Ishikawa (cell line): ENCODE measurements at regions not wholly inside any gene's neighbourhood (a gene's known extent, or its start where the extent isn't known, plus 50 kb on each side); places are given as distances from the start of the nearest gene placed in this dataset.
A peak's percentile ranks its signal among the peaks of the same experiment; 100 is the strongest.

Source experiments
- CEBPB ChIP-seq: IDR thresholded peaks from 2 replicates; pipeline ENCODE4 v1.6.1; 2012
- CREB1 ChIP-seq: IDR thresholded peaks from 2 replicates; pipeline ENCODE4 v1.6.1; 2012; ENCODE audit warnings: low read depth
- EGR1 ChIP-seq: IDR thresholded peaks from 2 replicates; pipeline ENCODE4 v1.6.1; 2012
- EP300 ChIP-seq: IDR thresholded peaks from 2 replicates; pipeline ENCODE4 v1.6.1; 2012; ENCODE audit warnings: borderline replicate concordance
- FOXM1 ChIP-seq: IDR thresholded peaks from 2 replicates; pipeline ENCODE4 v1.6.1; 2012; ENCODE audit warnings: low read depth, borderline replicate concordance
- NFIC ChIP-seq: IDR thresholded peaks from 2 replicates; pipeline ENCODE4 v1.6.1; 2012
- RAD21 ChIP-seq: IDR thresholded peaks from 2 replicates; pipeline ENCODE4 v1.6.1; 2012; ENCODE audit warnings: low read depth
- TAF1 ChIP-seq: IDR thresholded peaks from 2 replicates; pipeline ENCODE4 v1.6.1; 2012; ENCODE audit warnings: low read depth, mild to moderate bottlenecking
- TCF12 ChIP-seq: IDR thresholded peaks from 2 replicates; pipeline ENCODE4 v1.6.1; 2012; ENCODE audit warnings: low read depth
- TEAD4 ChIP-seq: IDR thresholded peaks from 2 replicates; pipeline ENCODE4 v1.6.1; 2012
- YY1 ChIP-seq: IDR thresholded peaks from 2 replicates; pipeline ENCODE4 v1.6.1; 2012; ENCODE audit warnings: low read depth
- ZBTB7A ChIP-seq: IDR thresholded peaks from 2 replicates; pipeline ENCODE4 v1.6.1; 2012; ENCODE audit warnings: low read depth
- TF ChIP-seq, protein P1 (sequence below): IDR thresholded peaks from 2 replicates; pipeline ENCODE4 v1.6.1; 2012; ENCODE audit warnings: low read depth, mild to moderate bottlenecking
- TF ChIP-seq, protein P2 (sequence below): IDR thresholded peaks from 2 replicates; pipeline ENCODE4 v1.6.1; 2012
- TF ChIP-seq, protein P3 (sequence below): IDR thresholded peaks from 2 replicates; pipeline ENCODE4 v1.6.1; 2012

DNA sequence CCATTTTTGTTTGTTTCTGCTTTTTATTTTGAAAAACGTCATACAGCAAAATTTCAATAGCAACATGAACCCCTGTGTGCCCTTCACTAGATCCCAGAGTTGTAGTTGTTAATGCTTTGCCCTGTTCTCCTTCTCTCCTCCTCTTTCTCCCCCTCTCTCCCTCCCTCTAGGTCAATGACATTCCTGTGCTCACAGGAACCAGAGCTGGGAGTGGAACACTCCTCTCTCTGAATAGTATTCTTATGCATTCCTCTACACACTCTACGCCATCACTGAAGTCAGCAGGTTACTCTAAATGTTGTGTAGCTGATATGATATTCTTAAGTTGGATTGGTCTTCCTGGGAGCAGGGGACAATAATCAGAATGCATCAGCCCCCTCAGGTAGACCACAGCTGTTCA, 243.4 kb downstream of the SYK start:
- TF ChIP-seq, protein P1, sequence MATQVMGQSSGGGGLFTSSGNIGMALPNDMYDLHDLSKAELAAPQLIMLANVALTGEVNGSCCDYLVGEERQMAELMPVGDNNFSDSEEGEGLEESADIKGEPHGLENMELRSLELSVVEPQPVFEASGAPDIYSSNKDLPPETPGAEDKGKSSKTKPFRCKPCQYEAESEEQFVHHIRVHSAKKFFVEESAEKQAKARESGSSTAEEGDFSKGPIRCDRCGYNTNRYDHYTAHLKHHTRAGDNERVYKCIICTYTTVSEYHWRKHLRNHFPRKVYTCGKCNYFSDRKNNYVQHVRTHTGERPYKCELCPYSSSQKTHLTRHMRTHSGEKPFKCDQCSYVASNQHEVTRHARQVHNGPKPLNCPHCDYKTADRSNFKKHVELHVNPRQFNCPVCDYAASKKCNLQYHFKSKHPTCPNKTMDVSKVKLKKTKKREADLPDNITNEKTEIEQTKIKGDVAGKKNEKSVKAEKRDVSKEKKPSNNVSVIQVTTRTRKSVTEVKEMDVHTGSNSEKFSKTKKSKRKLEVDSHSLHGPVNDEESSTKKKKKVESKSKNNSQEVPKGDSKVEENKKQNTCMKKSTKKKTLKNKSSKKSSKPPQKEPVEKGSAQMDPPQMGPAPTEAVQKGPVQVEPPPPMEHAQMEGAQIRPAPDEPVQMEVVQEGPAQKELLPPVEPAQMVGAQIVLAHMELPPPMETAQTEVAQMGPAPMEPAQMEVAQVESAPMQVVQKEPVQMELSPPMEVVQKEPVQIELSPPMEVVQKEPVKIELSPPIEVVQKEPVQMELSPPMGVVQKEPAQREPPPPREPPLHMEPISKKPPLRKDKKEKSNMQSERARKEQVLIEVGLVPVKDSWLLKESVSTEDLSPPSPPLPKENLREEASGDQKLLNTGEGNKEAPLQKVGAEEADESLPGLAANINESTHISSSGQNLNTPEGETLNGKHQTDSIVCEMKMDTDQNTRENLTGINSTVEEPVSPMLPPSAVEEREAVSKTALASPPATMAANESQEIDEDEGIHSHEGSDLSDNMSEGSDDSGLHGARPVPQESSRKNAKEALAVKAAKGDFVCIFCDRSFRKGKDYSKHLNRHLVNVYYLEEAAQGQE = no peak
- no peak for TF ChIP-seq NFIC
- no peak for TF ChIP-seq CEBPB
- TF ChIP-seq EP300 = no peak
- TF ChIP-seq, protein P2, sequence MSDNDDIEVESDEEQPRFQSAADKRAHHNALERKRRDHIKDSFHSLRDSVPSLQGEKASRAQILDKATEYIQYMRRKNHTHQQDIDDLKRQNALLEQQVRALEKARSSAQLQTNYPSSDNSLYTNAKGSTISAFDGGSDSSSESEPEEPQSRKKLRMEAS = no peak
- no peak for TF ChIP-seq CREB1
- no peak for TF ChIP-seq FOXM1
- no peak for TF ChIP-seq RAD21
- TF ChIP-seq EGR1 = no peak
- TF ChIP-seq ZBTB7A = no peak
- TF ChIP-seq TCF12 = no peak
- no peak for TF ChIP-seq TAF1
- TF ChIP-seq TEAD4 = no peak
- TF ChIP-seq, protein P3, sequence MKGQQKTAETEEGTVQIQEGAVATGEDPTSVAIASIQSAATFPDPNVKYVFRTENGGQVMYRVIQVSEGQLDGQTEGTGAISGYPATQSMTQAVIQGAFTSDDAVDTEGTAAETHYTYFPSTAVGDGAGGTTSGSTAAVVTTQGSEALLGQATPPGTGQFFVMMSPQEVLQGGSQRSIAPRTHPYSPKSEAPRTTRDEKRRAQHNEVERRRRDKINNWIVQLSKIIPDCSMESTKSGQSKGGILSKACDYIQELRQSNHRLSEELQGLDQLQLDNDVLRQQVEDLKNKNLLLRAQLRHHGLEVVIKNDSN = no peak
- TF ChIP-seq YY1 = no peak

DNA sequence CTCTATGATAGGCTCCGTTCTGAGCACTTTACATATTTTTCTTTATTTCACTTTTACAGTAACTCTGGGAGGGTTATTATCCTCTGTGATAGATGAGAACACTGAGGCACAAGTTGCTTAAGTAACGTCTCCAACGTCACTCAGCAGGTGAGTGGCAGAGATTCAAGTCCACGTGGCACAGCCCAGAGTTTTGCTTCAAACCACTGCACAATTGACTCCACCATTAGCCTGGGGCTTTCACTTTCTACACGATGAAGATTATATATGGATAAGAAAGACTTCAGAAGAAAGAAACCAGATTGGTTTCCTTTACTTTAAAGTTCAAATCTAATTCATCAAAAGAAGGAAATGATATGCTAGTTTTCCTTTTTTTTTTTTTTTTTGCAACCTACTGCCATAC, 245.9 kb downstream of the SYK start:
- TF ChIP-seq, protein P2 = 0 out of 2 replicates have a peak, but pooled peaks have one; percentile 28
- TF ChIP-seq CREB1 (no peak), CEBPB (no peak), NFIC (no peak), EGR1 (no peak), TCF12 (no peak)
- TF ChIP-seq, protein P3 = no peak
- TF ChIP-seq, protein P1 = no peak

DNA sequence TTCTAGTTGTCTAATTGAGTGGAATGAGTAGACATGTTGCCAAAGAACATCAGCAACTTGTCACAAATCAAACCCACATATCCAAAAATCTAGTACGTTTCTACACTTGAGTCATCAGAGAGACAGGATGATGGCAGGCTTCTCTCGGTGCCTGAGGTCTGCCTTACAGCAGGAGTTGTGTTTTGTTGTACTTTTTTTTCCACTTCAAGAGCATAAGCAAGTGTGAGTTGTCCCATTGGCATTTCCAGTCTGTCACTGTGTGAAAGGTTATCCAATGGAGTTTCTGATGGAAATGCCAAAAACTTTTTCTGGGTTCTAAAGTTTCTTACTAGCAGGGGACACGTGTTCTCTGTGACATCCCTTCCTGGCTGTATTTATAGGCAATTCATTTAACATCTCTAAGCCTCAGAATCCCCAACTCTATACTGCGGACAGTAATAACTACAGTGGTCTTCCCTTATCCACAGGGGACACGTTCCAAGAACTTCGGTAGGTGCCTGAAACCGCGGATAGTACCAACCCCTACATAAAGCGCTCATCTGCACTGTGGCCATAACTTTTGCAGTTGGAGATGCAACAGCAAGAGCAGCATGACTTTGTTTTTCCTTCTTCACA, 246.5 kb downstream of the SYK start:
- TF ChIP-seq RAD21 (no peak), FOXM1 (no peak), TCF12 (no peak), CREB1 (no peak), EGR1 (no peak), CEBPB (no peak), YY1 (no peak)
- TF ChIP-seq, protein P1 = no peak

DNA sequence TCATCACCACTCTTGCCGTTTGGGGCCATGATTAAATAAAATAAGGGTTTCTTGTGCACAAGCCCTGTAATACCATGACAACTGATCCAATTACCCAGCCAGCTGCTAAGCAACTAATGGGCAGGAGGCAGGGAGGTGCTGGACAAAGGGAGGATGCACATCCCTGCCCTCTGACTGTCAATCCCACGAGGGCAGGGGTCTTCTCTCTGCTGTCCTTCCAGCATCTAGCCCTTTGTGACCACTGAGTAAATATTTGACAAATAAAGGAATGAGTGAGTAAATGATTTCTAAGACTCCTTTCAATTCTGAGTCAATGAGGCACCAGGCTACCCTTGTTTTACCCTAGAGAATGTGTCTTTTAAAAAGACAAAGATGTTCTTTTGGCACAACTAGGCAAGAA, 247.1 kb downstream of the SYK start:
- TF ChIP-seq, protein P2 = no peak
- no peak for TF ChIP-seq YY1
- no peak for TF ChIP-seq RAD21
- TF ChIP-seq, protein P1 = no peak
- no peak for TF ChIP-seq CREB1
- TF ChIP-seq CEBPB = no peak
- TF ChIP-seq TAF1 = no peak
- no peak for TF ChIP-seq TEAD4
- TF ChIP-seq NFIC = no peak
- TF ChIP-seq, protein P3 = no peak
- no peak for TF ChIP-seq ZBTB7A
- no peak for TF ChIP-seq FOXM1
- TF ChIP-seq TCF12 = no peak
- TF ChIP-seq EGR1 = no peak
- TF ChIP-seq EP300 = no peak
